C1 segment of cervical spinal cord (tissue), 14 donors: ENCODE measurements at regions not wholly inside any gene's neighbourhood (a gene's known extent, or its start where the extent isn't known, plus 50 kb on each side); places are given as distances from the start of the nearest gene placed in this dataset.
"Not testable (repeated sequence)": the region's sequence is repeated elsewhere in the genome, so short reads cannot be mapped to it uniquely, and the experiment has no call there.

Experiments
- DNase-seq, 14 donors: peaks; one replicate each; lab custom pipeline; 2025; lab: John Stamatoyannopoulos, UW

DNA sequence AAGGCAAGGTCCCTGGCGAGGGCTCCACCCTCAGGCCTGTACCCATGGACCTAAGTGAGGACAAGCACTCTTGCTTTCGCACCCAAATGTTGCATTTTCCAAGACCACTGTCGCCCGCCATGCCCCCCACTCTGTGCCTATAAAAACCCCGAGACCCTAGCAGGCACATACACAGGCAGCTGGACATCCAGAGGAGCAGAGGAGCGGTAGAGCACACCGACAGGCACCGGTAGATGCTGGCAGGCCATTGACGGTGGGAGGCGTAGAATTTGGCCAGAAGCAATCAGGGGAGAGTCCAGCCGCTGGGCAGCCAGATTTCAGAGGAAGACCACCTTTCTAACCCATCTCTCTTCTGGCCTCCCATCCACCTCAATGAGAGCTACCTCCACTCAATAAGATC is 715.2 kb upstream of the AADAT start:
- no peak for DNase-seq

DNA sequence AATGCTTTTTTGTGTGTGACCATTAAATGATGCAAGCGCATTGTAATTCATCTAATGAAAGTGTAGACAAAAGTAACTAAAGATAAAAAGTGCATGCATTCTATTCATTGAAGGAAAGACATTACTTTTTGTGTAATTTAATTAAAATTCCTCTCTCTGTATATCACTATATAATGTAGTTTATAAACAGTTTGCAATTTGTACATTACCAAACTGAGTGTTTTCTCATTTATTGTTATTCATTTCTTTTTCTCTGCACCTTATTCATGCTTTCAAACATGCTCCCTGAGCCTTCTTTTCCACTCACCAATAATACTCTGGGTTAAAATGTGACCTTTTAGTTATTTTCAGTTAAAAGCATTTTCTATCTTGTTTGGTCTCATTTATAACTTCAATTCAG is 713.7 kb upstream of the AADAT start:
- DNase-seq: no peak

DNA sequence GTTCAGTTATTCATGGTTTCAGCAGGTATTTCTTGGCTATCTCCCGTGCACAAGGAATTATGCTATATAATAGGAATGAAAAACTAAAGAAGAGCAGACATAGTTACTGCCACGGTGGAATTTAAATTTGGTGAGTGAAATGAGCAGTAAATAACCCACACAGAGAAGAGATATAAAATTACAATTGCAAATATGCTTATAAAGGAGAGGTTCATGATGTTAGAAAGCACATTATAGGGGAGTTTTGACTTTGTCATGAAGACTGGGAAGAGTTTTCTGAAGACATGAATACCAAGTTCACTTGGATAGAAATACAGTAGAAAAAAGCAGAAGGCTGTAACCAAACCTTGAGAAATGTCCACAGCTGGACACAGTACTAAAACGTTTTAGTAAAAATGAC is 712.0 kb upstream of the AADAT start:
- no peak for DNase-seq

DNA sequence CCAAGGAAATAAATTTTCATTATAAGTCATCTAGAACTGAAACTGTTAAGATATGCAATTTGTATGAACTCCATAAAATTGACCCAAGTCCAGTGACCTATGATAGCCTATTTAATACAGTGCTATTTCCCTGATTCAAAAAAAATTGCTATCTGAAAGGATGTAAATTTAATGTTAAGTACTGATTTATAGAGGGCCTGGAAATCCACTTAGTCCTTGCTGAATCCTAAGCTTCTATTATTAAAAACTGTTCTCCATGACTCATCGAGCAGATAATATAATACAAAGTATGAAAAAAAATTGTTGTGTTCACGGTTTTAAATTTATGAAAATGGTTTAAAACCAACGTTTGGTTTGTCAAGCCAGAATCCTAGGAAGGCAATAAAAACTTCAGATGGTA is 704.8 kb upstream of the AADAT start:
- DNase-seq: no peak

DNA sequence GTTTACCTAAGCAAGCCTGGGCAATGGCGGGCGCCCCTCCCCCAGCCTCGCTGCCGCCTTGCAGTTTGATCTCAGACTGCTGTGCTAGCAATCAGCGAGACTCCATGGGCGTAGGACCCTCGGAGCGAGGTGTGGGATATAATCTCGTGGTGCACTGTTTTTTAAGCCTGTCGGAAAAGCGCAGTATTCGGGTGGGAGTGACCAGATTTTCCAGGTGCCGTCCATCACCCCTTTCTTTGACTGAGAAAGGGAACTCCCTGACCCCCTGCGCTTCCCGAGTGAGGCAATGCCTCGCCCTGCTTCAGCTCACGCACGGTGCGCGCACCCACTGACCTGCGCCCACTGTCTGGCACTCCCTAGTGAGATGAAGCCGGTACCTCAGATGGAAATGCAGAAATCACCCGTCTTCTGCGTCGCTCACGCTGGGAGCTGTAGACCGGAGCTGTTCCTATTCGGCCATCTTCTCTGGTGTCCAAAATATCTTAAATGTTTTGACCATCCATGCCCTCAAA is 698.8 kb upstream of the AADAT start:
- DNase-seq: not testable (repeated sequence)

DNA sequence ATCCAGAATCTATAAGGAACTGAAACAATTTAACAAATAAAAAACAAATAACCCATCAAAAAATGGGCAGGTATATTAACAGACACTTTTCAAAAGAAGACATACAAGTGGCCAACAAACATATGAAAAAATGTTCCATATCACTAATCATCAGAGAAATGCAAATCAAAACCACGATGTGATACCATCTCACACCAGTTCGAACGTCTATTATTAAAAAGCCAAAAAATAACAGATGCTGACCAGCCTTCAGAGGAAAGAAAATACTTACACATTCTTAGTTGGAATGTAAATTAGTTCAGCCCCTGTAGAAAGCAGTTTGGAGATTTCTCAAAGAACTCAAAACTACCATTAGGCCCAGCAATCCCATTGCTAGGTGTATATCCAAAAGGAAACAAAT is 687.9 kb upstream of the AADAT start:
- DNase-seq: no peak

DNA sequence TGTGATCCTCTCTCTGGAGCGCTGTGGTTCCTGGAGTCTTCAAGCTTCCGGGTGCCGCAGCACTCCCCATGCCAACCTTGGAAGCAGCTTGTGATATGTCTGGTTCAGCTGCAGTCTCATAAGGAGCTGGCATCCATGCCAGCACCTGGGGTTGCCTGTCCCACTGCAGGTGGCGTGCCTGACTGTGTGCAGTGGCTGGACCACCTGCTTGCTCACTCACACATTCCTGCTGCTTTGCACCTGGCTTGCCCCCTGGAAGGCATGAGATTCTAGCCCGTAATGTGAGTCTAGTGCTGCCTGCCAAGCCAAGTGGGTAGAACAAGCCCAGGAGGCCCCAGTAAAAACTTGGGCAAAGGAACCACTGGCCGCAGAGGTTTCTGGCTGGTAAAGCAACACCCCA is 687.2 kb upstream of the AADAT start:
- no peak for DNase-seq

DNA sequence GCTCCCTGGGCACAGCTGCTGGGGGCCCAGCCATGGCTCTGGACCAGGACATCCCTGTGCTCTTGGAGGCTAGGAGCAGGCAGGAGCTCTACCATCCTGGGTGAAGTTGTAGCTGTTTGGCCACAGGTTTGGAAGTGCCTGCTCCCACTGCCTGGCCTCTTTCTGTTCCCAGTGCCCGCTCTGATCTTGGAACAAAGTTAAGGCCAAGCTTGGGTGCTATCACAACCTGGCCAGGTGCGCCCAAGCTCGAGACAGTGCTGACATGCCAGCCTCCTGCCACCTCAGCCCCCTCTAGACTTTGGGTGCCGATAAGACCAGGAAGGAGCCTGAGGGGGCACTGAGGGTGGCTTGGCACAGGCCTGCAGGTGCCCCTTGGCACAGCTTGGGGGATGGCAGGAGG is 686.1 kb upstream of the AADAT start:
- no peak for DNase-seq

DNA sequence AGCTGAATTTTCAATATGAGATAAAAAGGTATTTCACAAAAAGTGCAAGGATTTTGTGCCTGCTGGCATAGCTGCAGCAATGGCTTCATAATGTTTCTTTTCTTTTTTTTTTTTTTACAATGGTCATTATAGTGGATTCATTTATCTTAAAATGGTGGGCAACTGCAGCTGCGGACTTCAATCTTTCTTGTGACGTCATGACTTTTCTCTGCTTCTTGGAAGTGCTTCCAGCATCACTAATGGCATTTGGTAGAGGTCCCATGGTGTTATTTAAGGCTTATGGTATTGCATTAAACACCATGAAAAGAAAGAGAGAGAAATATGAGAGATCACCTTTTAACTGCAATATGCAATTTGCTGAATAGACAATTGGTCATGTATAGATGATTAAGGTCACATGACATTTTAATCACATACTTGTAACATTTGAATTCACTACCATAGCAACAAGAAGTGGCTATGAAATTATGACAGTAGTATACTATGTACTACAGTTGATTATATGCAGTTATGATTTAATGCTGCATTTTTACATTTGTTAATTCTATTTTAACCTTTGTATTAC is 684.0 kb upstream of the AADAT start:
- DNase-seq: no peak

DNA sequence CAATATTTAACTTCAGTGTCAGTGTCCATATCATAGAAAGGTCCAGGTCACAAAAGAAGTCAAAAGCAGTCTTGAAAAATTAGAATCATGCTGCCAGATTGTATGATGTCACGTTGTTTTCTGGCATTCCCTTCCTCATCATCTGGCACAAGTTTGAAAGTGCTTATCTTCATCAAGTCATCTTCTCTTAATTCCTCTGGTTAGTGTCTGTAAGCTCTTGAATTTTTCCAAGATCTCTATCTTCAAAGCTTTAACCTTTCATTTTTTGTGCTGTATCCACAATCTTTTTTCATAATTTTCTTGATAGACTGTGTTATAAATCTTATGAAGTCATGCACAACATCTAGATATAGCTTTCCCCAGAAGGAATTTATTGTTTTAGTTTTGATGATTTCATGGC is 682.7 kb upstream of the AADAT start:
- no peak for DNase-seq

DNA sequence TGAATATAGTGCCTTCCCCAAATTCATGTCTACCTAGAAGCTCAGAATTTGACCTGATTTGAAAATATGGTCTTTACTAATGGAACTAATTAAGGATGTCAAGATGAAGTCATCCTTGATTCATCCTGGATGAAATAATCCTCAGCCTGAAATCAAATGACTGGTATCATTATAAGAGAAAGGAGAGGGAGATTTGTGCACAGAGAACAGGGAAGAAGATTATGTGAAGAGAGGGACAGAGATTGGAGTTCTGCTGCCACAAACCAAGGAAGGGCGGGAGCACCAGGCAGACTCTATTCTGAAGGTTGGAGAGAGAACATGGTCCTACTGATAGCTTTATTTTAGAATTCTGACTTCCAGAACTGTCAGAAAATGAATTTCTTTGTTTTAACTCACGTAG is 680.9 kb upstream of the AADAT start:
- no peak for DNase-seq

DNA sequence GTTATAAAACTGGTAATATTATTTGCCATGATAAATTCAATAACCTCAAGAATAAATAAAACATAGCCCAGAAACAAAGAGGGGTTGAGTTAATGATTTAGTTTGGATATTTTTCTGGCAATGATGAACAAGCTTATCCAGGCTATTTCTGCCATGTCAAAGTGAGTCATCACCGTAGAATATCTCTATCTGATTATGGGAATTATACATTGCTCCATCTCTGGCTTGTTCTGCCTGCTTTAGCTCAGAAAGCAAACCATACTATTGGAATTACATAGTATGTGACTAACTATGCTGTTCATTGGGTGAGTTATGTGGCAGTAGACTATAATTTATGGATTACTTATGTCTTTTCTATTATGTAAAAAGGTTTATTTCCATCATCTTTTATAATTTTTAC is 680.1 kb upstream of the AADAT start:
- no peak for DNase-seq

DNA sequence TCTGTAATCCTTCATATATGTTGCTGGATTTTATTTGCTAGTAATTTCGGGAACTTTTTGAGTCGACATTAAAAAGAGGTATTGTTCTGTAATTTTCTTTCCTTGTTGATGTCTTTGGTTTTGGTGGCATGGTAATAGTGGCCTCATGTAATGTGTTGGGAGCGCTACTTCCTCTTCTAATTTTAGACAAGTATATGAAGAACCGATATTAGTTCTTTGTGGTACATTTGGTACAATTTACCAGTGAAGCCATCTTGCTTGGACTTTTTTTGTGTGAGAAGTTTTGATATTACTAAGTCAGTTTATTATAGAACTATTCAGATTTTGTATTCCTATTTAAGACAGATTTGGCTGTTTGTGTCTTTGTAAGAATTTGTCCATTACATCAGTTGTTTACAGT is 669.2 kb upstream of the AADAT start:
- no peak for DNase-seq

DNA sequence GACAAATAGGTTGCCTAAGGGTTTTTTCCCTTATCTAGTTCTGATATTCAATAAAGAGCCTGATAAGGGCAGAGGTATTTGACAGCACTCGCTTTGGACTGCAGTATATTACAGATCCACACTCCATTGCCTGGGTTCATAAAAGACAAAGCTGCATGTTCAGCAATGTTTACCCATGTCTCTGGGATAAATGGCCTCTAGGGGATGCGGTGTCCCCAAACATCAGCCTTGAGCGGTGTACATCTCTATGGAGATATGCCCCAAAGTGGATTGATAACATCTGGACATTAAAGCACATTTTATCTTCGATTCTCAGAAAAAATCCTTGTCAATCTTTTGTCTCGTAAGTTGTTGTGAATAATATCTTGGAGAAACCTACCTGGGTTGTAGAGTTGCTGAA is 660.8 kb upstream of the AADAT start:
- no peak for DNase-seq

DNA sequence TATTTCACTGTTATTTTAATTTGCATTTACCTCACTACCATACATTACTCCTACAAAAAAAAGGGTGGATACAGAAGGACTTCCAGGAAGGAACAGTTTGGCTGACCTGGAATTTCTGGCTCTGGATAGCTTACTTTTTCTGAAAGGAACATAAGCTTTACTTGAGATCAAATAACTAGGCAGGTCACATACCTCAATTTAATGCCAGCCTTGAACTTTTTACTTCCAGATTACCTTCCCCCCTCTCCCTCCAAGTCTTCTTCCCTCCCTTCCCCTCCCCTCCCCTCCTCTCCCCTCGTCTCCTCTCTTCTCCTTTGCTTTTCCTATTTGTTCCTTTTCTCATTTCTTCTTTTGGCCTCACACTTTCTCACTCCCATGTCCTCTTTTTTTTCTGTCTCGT is 659.2 kb upstream of the AADAT start:
- no peak for DNase-seq

DNA sequence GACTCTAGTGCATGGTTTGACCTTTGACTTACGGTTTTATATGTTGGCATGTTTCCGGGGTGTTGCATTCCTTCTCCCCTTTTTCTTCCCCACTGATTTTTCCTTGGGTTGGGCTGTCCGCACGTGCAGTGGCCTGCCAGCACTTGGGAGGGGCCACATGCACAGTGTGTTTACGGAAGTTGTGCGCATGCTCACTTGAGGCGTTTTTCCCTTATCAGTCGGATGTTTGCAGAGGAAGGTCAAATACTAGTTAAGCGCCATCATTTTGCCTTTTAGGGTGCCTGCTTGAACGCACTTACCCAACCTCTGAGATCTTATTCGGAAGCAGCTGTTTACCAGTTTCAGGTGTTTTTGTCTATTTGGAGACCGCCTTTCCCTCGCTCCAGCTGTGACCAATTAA is 653.9 kb upstream of the AADAT start:
- no peak for DNase-seq

DNA sequence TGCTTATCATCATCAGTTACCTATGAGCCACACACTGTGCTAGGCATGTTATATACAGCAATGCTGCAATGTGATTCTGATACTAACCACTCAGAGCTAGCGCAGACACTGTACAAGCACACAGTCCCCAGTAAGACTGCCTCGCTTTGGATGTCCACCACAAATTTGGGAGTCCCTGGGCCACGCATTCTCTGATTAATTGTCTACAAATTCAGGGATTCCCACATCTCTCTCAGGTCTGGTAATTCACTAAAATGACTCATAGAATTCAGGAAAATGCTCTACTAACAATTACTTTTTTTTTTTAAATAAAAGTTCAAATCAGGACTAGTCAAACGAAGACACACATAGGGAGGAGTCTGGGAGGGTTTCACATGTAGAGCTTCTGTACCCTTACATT is 652.1 kb upstream of the AADAT start:
- no peak for DNase-seq

DNA sequence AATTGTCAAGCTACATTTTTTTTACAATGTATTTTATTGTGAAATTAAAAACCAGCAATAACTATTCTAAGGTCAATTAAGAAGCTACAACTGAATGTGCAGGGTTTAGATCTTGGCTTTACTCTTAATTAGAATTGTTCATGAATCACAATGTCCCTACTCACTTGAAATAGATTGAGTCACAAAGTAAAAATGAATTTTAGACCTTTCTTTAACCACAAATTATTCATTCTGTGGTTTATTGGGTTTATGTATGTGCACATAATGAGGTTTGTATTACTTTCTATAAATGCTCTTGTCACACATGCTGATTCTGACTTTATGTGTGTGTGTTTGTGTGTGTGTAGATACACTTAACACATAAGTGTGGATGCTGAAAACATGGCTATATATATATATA is 647.0 kb upstream of the AADAT start:
- DNase-seq: no peak

DNA sequence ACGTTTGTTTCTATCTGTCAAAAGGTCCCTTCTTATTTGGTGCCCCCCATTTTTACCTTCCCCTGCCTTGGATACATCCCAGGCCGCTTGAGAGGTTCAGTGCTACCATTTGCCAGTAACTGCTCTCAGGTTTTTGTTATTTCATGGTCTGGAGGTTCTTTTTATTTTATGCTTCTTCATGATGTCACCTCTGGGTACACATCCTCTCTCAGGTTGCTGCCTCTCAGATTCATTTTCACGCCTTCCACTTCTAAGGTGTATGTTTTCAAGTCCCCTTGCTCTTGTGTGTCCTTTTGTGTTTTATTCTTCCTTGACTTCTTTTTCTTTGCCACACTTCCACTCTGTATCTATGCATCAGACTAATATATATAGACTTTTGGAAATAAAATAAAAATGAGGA is 640.1 kb upstream of the AADAT start:
- DNase-seq: no peak

DNA sequence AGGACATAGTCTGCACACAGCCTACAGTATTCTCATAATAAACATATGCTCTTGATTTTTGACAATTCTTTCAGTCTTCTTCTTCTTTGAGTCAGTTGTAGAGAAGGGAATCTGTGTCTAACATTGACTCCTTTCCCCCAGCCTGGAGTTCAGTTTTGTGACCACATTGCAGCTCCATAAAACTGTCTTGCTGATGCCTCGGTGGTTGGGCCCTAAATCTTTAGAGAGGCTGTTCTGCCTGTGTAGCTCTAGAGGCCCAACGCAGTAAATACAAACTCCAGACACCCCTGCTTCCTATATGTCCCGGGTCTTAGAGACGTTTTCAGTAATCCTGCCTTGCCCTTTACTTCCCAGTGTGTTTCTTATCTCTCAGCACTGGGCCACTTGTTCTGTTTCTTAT is 639.5 kb upstream of the AADAT start:
- DNase-seq: no peak

DNA sequence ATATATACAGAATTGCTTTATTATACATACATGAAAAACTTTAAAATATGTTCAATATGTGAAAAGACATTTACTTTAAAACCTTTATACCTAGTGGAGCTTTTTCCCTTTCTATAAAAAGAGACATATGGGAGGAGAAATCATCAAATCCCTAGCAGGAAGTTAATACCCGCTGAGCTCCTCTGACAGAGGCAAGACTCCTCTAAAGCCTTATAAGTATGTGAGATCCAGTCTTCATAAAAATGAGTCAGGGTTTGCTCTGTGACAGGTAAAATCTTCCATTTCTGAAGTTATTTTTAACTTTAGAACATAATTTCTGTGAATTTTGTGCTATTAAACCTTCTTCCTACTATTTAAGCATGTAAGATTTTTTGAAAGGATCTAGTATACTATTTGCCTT is 634.4 kb upstream of the AADAT start:
- no peak for DNase-seq

DNA sequence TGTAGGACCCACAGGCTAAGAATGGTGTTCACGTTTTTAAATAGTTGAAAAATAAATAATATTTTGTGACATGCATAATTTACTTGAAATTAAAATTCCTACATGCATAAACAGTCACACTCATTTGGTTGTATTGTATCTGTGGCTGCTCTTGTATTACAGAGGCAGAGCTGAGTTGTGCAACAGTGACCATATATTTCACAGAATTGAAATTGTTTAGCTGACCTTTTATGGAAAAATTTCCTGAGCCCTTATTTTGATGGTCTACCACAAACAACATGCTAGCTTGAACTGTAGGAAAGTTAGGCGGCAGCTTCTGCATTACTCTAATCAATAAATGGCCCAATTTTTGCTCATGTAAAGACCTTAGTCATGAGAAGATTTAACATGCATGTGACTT is 633.4 kb upstream of the AADAT start:
- no peak for DNase-seq

DNA sequence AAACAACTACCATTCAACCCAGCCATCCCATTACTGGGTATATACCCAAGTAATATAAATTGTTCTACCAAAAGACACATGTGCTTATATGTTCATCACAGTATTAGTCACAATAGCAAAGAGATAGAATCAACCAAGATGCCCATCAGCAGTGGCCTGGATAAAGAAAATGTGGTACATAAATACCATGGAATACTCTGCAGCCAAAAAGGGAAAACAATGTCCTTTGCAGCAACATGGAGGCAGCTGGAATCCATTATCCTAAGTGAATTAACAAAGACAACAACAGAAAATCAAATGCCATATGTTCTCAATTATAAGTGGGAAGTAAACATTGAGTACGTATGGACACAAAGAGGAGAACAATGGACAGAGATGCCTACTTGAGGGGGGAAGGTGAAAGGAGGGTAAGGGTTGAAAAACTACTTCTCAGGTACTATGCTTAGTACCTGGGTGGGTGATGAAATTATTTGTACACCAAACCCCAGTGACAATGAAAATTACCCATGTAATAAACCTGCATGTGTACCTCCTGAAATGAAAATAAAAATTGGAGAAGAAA is 632.1 kb upstream of the AADAT start:
- no peak for DNase-seq

DNA sequence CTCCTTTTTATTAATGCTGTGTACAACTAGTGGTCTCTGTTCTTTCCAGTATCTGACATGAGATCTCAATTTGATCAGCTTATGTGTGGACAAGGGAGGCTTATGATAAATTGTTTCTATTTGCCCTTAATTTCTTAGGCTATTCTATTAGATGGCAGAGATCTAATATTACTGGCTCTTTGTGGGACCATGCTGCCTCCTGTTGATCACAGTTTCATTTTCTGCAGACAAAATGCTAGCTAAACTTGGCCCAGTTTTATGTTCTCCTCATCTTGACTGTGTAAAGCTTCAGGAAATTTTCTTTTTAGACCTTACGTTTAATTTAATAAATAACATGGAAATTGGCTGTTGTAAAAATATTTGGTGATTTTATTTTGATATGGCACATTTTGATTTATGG is 627.1 kb upstream of the AADAT start:
- DNase-seq: no peak
